GM19455 (cell line): ENCODE measurements at regions not wholly inside any gene's neighbourhood (a gene's known extent, or its start where the extent isn't known, plus 50 kb on each side); places are given as distances from the start of the nearest gene placed in this dataset.

Experiments used
- ATAC-seq: cut with Tn5 transposase; IDR thresholded peaks from one replicate; pipeline ENCODE4 v1.9.1; 2021; ENCODE audit not compliant: unreplicated experiment

- no peak for ATAC-seq
Observed at GRCh38 chr6:71512256-71512655, 223.6 kb downstream of the OGFRL1 start.

GRCh38 chr6:71513036-71513435 is 224.4 kb downstream of the OGFRL1 start:
- no peak for ATAC-seq

- peak; percentile 78 for ATAC-seq
Observed at GRCh38 chr6:71523548-71523947, 234.9 kb downstream of the OGFRL1 start.

- no peak for ATAC-seq
Observed at GRCh38 chr6:71524201-71524600, 235.6 kb downstream of the OGFRL1 start.

- no peak for ATAC-seq
Observed at GRCh38 chr6:71527886-71528285, 239.3 kb downstream of the OGFRL1 start.

- ATAC-seq, result no peak
Observed at GRCh38 chr6:71529026-71529425, 240.4 kb downstream of the OGFRL1 start.

GRCh38 chr6:71529769-71530168 is 241.2 kb downstream of the OGFRL1 start:
- ATAC-seq, result no peak

- ATAC-seq, result no peak
Observed at GRCh38 chr6:71531006-71531405, 242.4 kb downstream of the OGFRL1 start.

- no peak for ATAC-seq
Observed at GRCh38 chr6:71531841-71532240, 243.2 kb downstream of the OGFRL1 start.

- no peak for ATAC-seq
Observed at GRCh38 chr6:71533939-71534379, 245.3 kb downstream of the OGFRL1 start.

GRCh38 chr6:71534921-71535320 is 246.3 kb downstream of the OGFRL1 start:
- no peak for ATAC-seq

- ATAC-seq, result no peak
Observed at GRCh38 chr6:71537717-71538116, 249.1 kb downstream of the OGFRL1 start.

GRCh38 chr6:71544028-71544427 is 255.4 kb downstream of the OGFRL1 start:
- no peak for ATAC-seq

GRCh38 chr6:71544906-71545305 is 256.3 kb downstream of the OGFRL1 start:
- no peak for ATAC-seq

GRCh38 chr6:71545905-71546304 is 257.3 kb downstream of the OGFRL1 start:
- no peak for ATAC-seq

- ATAC-seq, result no peak
Observed at GRCh38 chr6:71551798-71552197, 263.2 kb downstream of the OGFRL1 start.

GRCh38 chr6:71556141-71556540 is 267.5 kb downstream of the OGFRL1 start:
- no peak for ATAC-seq

GRCh38 chr6:71558974-71559373 is 270.4 kb downstream of the OGFRL1 start:
- no peak for ATAC-seq

- no peak for ATAC-seq
Observed at GRCh38 chr6:71567562-71567961, 279.0 kb downstream of the OGFRL1 start.

- no peak for ATAC-seq
Observed at GRCh38 chr6:71577766-71578165, 289.2 kb downstream of the OGFRL1 start.

GRCh38 chr6:71579902-71580301 is 291.3 kb downstream of the OGFRL1 start:
- no peak for ATAC-seq

- no peak for ATAC-seq
Observed at GRCh38 chr6:71582820-71583219, 294.2 kb downstream of the OGFRL1 start.

GRCh38 chr6:71584712-71585436 is 296.3 kb downstream of the OGFRL1 start:
- ATAC-seq, result no peak
